GM11168 (cell line): ENCODE measurements at regions not wholly inside any gene's neighbourhood (a gene's known extent, or its start where the extent isn't known, plus 50 kb on each side); places are given as distances from the start of the nearest gene placed in this dataset.

Experiments
- in situ Hi-C: fragments of 300-500 bp; cut with MboI; formaldehyde crosslinking; loops from one replicate; pipeline ENCODE4 v1.12.0; 2022; ENCODE audit warnings: low sequenced_read_pairs; ENCODE audit not compliant: unreplicated experiment

DNA sequence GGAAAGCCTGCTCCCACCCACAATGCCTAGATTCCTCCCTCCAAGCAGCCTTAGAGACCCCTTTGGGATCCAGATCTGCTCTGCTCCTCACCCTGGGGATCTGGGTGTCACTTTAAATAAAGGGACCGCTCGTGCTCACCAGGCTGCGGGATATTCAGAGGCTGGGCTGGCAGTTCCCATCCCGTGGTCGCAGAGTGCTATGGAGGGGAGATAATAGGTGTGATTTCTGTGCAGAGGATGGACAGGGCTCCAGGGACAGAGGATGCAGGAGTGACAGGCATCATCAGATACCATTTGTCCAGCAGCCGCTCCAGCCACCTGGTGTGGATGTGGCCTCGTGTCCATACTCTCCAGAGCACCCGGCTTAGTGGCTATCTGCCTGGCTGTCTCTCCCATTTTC, 415.9 kb upstream of the SULF2 start:
- in situ Hi-C loops: no loop called here

DNA sequence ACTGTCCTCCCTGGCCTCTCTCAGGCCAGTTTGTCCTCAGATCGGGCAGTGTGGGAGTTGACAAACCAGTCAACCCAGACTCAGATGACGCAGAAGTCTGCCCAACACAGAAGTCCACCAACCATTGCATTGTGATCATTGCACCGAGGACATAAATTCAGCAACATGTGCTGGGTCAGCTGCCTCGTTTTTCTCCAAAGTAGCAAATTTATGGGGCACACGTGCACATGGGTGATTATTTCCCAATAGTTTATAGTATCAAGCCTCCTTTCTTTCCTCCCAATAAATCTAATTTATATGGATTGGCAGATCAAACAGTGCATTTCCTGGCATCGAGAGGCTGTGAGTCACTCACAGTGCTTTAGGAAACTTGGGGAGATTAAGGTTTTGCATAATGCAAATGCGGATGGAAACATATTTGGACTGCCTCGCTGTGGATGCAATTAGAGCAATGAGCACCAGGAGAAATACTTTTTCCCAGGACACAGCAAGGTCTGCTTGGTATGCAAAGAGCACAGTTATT, 413.7 kb upstream of the SULF2 start:
- in situ Hi-C loops: no loop called here

DNA sequence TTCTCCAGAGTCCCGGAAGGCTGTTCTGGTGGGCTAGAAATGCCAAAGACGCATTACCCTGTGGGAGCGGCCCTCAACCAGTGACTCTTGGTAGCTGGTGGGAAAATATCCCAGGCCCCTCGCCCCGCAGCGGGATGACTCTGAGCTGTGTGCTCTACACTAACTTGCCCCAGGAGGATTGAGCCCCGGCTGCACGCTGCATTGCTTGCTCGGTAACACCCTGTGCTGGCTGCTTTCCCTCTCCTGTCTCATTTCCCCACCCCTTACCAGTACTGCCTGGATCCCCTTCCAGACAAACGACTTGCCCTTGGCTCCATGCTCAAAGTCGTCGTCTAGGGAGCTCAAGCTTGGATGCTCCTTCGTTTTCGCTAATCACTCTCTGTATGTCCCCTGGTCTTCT, 411.8 kb upstream of the SULF2 start:
- in situ Hi-C loops: no loop called here

DNA sequence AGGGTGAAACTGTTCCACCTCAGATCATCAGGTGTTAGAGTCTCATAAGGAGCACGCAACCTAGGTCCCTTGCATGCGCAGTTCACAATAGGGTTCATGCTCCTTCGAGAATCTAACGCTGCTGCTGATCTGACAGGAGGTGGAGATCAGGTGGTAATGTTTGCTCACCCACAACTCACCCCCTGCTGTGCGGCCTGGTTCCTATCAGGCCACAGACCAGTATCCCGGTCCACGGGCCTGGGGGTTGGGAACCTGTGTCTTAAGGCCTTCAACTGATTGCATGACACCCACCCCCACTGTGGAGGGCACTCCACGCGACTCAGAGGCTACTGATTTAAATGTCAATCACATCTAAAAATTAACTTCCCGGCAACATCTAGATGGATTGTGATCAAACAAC, 411.2 kb upstream of the SULF2 start:
- in situ Hi-C loops: no loop called here

DNA sequence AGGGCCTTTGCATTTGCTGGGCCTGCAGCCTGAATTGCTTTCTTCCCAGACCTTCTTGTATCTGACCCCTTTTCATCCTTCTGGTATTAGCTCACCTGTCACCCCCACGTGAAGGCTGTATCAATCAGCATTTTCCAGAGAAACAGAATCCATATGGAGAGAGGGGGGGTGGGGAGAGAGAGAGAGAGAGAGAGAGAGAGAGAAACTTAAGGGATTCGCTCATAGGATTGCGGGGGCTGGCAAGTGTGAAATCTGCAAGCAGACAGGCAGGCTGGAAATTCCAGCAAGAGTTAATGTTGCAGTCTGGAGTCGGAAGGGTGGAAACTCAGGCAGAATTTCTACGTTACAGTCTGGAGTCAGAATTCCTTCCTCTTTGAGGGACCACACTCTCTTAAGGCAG, 410.7 kb upstream of the SULF2 start:
- in situ Hi-C loops: no loop called here

DNA sequence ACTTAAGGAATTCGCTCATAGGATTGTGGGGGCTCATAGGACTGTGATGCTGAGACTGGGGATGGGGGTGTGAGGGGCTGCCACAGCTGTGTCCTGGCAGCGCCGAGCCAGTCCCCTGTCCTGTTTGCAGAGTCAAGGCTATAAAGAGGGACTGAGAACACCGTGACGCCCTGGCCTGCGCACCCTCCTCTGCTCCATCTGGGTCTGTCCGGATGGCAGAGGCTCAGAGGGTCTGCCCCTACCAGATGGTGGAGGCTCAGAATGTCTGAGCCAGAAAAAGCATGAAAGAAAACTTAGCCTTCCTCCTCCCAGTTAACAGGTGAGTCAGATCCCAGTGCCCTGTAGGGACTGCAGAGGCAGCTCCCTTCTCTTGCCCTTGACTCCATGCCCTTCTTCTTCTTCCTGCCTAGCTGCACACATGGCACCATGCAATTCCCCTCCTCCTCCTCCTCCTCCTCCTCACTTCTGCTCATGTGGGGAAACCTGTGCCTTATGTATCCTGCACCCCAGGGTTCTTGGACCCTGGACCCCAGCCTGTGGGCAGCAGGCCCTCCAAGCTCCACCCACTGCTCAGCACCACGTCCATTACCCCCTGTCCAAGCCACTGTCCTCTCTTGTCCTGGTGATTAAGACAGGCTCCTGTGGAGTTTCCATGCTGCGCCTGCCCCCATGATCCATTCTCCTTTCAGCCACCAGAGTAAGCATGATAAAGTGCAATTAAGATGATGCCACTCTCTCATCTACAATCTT, 410.0 kb upstream of the SULF2 start:
- in situ Hi-C loops: no loop called here

DNA sequence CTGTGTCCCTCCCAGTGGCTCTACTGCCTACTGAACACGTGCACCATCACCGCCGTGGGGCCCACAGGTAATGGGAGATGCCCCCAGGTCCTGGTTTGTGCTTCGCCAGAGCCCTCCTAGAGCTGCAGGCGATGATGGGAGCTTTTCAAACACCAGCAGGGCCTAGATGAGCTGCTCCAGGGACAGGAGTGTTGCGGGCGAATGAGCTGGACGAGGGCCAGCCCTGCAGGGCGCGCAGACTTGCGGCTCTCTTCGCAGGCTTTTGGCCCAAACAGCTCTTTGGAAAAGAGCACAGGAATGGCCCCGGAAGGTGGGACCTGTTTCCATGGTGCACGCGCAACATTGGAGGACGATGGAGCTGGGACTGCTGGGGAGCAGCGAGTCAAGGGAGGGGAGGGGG, 409.3 kb upstream of the SULF2 start:
- in situ Hi-C loops: no loop called here

DNA sequence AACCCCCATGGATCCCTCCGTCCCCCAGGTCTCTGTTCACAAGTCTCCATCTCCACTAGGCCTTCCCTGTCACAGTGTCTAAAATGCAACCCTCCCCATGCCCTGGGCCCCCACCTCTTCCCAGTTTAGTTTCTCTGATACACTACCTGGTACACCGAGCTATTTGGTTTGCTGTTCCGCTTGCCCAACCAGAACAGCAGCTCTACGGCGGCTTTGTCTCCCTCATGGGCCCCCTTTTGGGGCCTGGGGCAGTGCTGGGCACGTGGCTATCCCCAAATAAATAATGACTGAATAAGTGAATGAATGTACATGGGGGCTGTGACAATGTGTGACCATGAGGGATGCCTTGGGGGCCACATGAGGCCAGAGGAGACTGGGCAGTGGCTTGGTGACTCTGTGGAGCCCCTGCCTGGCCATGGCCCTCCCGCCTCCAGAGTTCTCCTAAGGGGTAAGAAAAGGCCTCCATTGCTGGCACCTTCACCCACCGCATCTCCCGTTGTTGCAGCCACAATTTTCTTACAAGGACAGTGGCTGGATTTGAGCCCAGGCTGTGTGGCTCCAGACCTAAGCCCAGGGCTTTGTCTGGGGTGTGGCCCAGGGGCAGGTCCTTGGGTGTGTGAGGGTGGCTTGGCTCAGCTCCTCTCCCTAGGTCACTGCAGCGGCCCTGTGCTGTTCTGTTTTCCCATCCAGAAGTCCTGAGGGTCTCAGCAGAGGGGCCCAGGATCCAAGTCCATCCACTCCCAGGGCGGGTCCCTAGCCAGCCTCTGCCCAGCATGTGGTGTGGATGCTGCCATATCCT, 408.5 kb upstream of the SULF2 start:
- in situ Hi-C loops: no loop called here

DNA sequence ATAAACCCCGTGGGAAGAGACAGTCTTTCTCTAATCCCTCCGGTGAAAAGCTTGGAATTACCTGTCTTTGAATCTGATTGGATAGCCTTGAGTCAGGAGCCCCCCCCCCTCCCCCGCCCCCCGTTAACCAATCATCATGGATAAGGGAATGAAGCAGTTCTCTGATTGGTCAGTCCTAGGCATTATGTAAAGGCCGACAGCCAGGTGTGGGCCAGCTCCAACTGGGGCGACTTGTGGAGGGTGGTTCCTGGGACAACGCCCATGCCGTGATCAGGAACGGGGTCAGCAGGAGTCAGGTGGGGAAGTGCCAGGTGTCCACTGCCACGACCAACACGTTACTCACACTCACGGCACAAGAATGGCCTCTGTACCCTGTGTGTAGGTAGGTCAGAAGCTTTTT, 406.8 kb upstream of the SULF2 start:
- in situ Hi-C loops: no loop called here

DNA sequence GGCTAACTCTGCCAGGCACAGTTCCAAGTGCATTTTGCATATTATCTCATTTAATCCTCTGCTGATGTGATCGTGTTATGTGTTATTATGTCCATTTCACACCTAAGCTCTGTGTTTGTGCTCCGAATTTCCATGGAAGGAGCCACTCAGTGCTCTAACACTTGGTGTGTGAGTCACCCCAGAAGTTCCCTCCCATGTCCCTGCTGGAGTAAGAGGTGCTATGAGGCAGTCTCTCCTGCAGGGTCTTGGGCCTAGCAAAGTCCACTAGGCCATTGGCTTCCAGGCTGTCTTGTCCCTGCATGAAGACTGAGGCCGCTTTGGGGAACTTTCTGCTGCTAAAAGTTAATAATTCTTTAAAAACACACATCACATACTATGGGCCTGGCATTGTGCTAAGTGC, 405.9 kb upstream of the SULF2 start:
- in situ Hi-C loops: no loop called here

DNA sequence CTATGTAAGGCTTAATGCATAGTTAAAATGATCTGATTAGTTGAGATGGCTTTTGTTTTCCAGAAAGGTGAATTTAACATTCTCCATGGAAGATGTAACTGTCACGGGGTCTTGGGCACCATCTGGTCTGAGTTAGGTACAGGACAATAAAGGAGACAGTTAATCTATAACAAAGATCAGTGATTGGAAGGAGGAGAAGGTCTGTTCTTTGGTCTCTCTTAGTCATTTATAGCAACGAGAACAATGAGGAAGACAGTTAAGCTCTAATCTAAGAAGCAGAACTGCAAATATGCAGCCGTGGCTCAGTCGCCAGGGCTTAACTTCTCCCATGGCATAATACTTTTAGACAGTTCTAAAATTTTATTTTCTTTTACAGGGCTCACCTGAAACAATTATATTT, 405.5 kb upstream of the SULF2 start:
- in situ Hi-C loops: no loop called here

DNA sequence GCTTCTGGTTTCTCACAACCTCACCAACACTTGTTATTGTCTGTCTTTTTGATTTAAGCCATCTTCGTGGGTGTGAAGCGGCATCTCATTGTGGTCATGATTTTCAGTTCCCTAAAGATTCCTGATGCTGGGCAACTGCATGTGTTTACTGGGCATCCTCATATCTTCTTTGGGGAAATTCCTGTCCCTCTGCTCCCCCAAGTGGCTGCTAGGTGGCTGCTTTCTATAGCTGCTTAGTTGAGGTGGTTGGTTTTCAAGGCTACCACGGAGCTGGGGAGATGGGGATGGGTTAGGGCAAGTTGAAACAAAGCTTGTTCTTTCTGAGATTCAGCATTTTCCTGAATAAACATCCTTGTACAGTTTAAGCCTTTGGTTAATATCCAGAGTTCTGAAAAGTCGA, 403.9 kb upstream of the SULF2 start:
- in situ Hi-C loops: no loop called here

DNA sequence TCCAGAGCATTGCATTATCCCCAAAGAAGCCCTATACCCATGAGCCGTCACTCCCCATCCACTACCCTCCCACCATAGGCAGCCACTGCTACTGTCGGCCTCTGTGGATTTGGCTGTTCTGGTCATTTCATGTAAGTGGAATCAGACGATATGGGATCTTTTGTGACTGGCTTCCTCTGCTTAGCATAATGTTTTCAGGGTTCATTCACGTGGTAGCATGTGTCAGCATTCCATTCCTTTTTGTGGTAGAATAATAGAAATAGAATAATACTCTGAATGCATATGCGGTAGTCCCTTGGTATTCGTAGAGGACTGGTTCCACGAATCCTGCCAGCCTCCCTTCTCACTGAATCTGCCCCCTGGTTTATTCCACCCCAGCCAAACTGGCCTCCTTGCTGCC, 402.6 kb upstream of the SULF2 start:
- in situ Hi-C loops: no loop called here

DNA sequence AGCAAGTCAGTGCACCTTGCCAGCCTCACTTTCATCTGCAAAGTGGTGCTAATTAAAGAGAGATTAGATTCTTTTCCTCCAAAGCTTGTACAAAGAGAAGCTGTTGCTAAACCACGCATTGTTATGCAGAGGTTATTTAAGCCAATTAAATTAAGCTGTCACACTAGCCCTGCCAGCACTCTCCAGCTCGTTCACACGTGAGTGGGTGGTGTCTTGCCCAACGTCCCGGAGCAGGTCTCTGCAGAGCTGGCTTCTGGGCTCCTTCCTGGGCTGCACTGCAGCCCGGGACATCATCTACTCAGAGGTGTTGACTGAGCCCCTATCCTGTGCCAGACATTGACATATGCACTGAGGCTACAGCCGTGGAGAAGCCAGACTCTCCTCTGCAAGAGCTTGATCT, 401.6 kb upstream of the SULF2 start:
- in situ Hi-C loops: no loop called here

DNA sequence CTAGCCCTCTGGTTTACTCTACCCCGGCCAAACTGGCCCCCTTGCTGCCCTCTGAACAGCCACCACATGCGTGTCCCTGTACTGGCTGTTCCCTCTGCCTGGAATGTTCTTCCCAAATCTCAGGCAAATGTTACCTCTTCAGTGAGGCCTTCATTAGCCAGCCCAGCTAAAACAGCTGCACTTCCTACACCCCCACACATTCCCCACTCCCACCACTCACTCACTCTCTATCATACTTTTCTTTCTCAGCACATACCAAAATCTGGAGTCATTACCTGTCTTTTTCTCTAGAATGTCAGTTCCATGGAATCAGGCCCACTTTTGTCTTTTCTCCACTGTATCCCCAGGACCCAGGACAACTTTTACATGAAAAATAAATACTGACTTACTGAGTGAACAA, 401.2 kb upstream of the SULF2 start:
- in situ Hi-C loops: no loop called here

DNA sequence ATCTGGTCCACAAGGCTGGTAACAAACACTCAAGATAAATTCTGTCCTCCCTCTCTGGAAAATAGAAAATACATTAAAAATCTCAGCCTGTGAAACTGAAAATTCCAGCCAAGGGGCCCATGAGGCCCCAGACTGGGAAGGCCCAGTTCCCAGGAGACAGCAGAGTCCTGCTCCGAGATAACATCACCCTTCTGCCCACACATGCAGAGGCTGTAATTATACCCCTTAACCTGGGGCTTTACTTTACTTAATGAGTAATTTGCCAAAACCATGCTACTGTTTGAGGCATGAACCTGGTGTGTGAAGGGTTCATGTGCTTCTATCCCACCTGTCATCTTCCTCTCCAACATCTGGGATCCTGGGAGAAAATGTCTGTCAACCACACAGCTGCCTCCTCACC, 398.9 kb upstream of the SULF2 start:
- in situ Hi-C loops: no loop called here

DNA sequence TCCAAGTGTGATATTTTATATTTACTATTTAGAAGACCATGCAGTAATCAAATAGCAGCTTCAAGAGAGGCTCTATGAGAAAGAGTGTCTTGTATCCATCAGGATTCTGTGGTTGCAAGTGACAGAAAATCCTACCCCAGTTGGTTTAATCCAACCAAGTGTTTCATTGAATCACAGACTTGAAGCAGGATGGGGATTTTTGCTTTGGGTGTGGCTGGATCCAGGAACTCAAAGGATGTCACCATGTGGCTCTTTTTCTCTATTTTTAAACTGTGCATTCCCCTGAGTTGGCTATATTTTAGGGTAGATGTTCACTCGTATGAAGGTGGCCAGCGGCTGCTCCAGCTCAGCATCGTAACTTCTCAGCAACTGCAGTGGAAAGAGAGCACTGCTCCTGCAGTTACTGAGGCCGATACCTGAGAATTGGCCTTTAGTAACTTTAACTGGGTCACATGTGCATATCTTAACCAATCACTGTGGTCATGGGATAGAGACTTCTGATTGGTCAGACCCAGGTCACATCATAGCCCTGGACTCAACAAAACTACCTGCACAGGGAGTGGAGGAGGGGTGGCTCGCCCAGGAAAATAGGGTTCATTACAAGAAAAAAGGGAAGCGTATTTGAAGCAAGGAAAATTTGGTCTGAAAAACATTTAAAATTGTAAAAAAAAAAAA, 396.1 kb upstream of the SULF2 start:
- in situ Hi-C loops: no loop called here

DNA sequence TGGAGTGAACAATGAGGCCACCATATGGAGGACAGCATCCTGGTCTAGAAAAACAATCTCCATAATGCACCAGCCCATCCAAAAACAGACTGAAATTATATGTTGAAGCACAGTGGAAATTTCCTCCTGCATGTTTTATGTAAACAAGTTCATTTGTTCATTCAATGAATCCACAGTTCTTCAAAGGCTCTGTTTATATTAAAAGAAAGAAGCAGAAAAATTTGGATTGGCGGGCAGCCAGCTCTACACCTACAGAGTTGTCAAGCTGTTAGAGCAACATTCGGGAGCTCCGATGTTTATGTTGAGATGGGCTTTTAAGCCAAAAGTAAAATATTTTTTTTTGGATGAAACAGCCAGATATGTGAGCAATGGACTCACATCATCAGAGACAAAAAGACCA, 395.3 kb upstream of the SULF2 start:
- in situ Hi-C loops: no loop called here

DNA sequence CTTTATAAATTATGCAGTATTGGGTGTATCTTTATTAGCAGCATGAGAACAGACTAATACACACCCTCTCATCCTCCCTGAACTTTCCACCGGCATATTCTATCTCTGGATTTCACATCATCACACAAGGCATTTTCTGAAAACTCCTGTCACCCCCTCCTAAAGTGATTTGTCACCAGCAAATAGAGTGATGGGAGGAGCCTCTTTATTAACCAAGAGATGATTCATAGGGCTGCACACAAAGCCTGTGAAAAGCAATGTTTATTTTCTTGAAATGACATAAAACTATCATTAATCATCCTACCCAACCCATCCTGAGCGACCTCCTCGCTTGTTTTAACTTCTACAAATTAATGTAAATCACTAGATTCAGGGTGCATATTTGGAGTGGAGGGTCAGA, 394.7 kb upstream of the SULF2 start:
- in situ Hi-C loops: no loop called here

DNA sequence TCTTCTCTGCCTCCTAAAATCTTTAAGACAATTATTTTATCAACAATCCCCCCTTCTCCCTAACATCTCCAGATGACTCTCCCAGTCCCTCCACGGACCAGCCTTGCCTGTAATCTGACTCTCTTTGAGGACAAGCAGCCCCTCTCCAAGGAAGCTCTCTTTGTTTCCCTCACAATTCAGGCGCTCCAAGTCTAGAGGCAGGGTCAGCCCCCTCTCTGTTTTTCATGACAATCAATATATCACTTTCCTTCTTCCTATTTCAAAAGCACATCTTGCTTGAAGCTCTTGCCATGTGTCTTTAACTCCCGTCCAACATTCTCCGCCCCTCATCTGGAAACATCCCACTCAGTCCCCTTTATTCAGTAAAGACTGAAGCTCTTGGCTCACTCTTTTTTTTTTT, 393.4 kb upstream of the SULF2 start:
- in situ Hi-C loops: no loop called here

DNA sequence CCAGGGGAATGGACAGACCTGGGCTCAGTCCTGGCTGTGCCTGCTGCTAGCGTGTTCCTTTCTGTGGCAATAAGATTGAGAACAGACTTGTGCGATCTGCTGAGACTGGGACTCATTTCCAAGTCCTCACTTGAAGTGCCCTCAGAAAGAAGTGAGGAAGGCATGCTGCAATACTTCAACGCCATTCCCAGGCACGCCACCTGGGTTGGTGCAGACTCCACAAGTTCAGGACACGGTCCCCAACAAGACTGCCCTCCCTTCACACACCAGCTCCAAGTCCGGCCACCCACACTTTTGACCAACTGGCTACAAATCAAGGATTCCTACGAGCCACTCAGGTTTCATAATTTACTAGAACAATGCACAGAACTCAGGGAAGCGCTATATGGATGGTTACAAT, 391.8 kb upstream of the SULF2 start:
- in situ Hi-C loops: no loop called here
